Keratinocyte (primary cell): ENCODE measurements at regions not wholly inside any gene's neighbourhood (a gene's known extent, or its start where the extent isn't known, plus 50 kb on each side); places are given as distances from the start of the nearest gene placed in this dataset.

Experiments used
- DNase-seq: peaks from one replicate; pipeline ENCODE4 v3.0.0-alpha.2; 2011; ENCODE audit warnings: low read depth, missing footprints, low spot score
- FAIRE-seq: peaks from 2 replicates; lab custom pipeline; 2011; peaks lifted over from hg19 to GRCh38; lab: Jason Lieb, UNC
- H2AFZ ChIP-seq: 2 replicates; pipeline ENCODE4 v1.6.0; 2012; ENCODE audit warnings: low read length, control low read depth, inconsistent platforms; ENCODE audit not compliant: control insufficient read depth
- H3K27ac ChIP-seq: 2 replicates; pipeline ENCODE4 v1.5.1; 2011; ENCODE audit warnings: low read length; ENCODE audit not compliant: control insufficient read depth, insufficient read depth
- H3K27me3 ChIP-seq: 3 replicates; pipeline ENCODE4 v1.6.0; 2011; ENCODE audit warnings: low read length; ENCODE audit not compliant: control insufficient read depth, insufficient read depth; ENCODE audit errors: extremely low read depth
- H3K36me3 ChIP-seq, 2 experiments: 2 replicates in 1 of 2; 3 replicates in 1 of 2; pipeline ENCODE4 v1.5.1; 2011; ENCODE audit warnings: low read length in 2 of 2, mild to moderate bottlenecking in 1 of 2; ENCODE audit not compliant: control insufficient read depth in 2 of 2, insufficient read depth in 2 of 2; ENCODE audit errors: extremely low read depth in 1 of 2
- H3K4me1 ChIP-seq: 3 replicates; pipeline ENCODE4 v1.5.1; 2011; ENCODE audit warnings: low read length; ENCODE audit not compliant: control insufficient read depth, insufficient read depth; ENCODE audit errors: extremely low read depth
- H3K4me2 ChIP-seq: 3 replicates; pipeline ENCODE4 v1.6.0; 2011; ENCODE audit warnings: low read depth, low read length; ENCODE audit not compliant: control insufficient read depth, insufficient read depth; ENCODE audit errors: extremely low read depth
- H3K4me3 ChIP-seq, 3 experiments: fragments of 200-600 bp in 1 of 3; sonication (generic) in 1 of 3; 2 replicates in 2 of 3; 3 replicates in 1 of 3; pipeline ENCODE4 v1.5.1; 2011 to 2016; ENCODE audit warnings: low read length in 3 of 3, mild to moderate bottlenecking in 3 of 3, control low read depth in 2 of 3, inconsistent platforms in 1 of 3, low read depth in 1 of 3, mixed read lengths in 1 of 3, mixed run types in 1 of 3, moderate library complexity in 1 of 3; ENCODE audit not compliant: control insufficient read depth in 2 of 3, insufficient read depth in 2 of 3; ENCODE audit errors: extremely low read depth in 1 of 3
- H3K79me2 ChIP-seq: 2 replicates; pipeline ENCODE4 v1.6.0; 2012; ENCODE audit warnings: low read length; ENCODE audit not compliant: control insufficient read depth, insufficient read depth
- H3K9ac ChIP-seq: 3 replicates; pipeline ENCODE4 v1.6.0; 2011; ENCODE audit warnings: low read length; ENCODE audit not compliant: control insufficient read depth, insufficient read depth; ENCODE audit errors: extremely low read depth
- H3K9me1 ChIP-seq: 3 replicates; pipeline ENCODE4 v1.6.0; 2011; ENCODE audit warnings: low read length; ENCODE audit not compliant: control insufficient read depth, insufficient read depth; ENCODE audit errors: extremely low read depth
- H3K9me3 ChIP-seq: 2 replicates; pipeline ENCODE4 v1.5.1; 2012; ENCODE audit warnings: low read depth, low read length; ENCODE audit not compliant: control insufficient read depth
- H4K20me1 ChIP-seq: 3 replicates; pipeline ENCODE4 v1.6.0; 2011; ENCODE audit warnings: low read length; ENCODE audit not compliant: control insufficient read depth, insufficient read depth; ENCODE audit errors: extremely low read depth
- EZH2 ChIP-seq: IDR thresholded peaks from one replicate; pipeline ENCODE4 v1.6.1; 2012; ENCODE audit warnings: inconsistent platforms, mild to moderate bottlenecking, low read length, moderate library complexity
- dilution Hi-C: fragments of 300-500 bp; cut with MboI; formaldehyde crosslinking; loops from one replicate; pipeline ENCODE4 v1.7.0; 2020; ENCODE audit warnings: low sequenced_read_pairs; ENCODE audit not compliant: extremely low pct_ligation_motif_present
- TF ChIP-seq, protein P1 (sequence below), 3 experiments: IDR thresholded peaks in 1 of 3; conservative IDR thresholded peaks in 1 of 3; optimal IDR thresholded peaks in 1 of 3; 2 replicates in 2 of 3; 3 replicates in 1 of 3; pipeline versions ENCODE3 to v1.5.1; 2011; ENCODE audit warnings: low read length in 3 of 3, mild to moderate bottlenecking in 3 of 3, moderate library complexity in 2 of 3, control low read depth in 1 of 3, inconsistent platforms in 1 of 3; ENCODE audit not compliant: insufficient read depth in 2 of 3; ENCODE audit errors: extremely low read depth in 1 of 3

GRCh38 chr14:29149798-29150197, 383.2 kb downstream of the FOXG1 start:
- H3K4me3 ChIP-seq: no peak overlapping the region
- FAIRE-seq (no peak), DNase-seq (no peak)
- peaks cover 2% of the 10 kb centered on the region for H3K9me3 ChIP-seq
- H3K4me2 ChIP-seq: no peak overlapping the region
- H3K36me3 ChIP-seq: no peaks in the 10 kb centered on the region
- H4K20me1 ChIP-seq: no peaks in the 10 kb centered on the region
- no peaks in the 10 kb centered on the region for H3K9me1 ChIP-seq
- dilution Hi-C loops: no loop called here
- no peak for TF ChIP-seq EZH2
- TF ChIP-seq, protein P1, sequence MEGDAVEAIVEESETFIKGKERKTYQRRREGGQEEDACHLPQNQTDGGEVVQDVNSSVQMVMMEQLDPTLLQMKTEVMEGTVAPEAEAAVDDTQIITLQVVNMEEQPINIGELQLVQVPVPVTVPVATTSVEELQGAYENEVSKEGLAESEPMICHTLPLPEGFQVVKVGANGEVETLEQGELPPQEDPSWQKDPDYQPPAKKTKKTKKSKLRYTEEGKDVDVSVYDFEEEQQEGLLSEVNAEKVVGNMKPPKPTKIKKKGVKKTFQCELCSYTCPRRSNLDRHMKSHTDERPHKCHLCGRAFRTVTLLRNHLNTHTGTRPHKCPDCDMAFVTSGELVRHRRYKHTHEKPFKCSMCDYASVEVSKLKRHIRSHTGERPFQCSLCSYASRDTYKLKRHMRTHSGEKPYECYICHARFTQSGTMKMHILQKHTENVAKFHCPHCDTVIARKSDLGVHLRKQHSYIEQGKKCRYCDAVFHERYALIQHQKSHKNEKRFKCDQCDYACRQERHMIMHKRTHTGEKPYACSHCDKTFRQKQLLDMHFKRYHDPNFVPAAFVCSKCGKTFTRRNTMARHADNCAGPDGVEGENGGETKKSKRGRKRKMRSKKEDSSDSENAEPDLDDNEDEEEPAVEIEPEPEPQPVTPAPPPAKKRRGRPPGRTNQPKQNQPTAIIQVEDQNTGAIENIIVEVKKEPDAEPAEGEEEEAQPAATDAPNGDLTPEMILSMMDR (optimal IDR thresholded peaks at IDR 0.05 in 1 of 3, IDR thresholded peaks at IDR 0.05 in 1 of 3, conservative IDR thresholded peaks at IDR 0.05 in 1 of 3; ENCODE audit: extremely low read depth in 1 of 3, insufficient read depth in 2 of 3, low read length in 3 of 3): no peak
- H3K4me1 ChIP-seq: no peaks in the 10 kb centered on the region
- H2AFZ ChIP-seq: no peak overlapping the region
- H3K79me2 ChIP-seq: no peaks in the 10 kb centered on the region
- H3K27ac ChIP-seq: no peak overlapping the region
- H3K27me3 ChIP-seq: no peaks in the 10 kb centered on the region
- no peak overlapping the region for H3K9ac ChIP-seq

DNA sequence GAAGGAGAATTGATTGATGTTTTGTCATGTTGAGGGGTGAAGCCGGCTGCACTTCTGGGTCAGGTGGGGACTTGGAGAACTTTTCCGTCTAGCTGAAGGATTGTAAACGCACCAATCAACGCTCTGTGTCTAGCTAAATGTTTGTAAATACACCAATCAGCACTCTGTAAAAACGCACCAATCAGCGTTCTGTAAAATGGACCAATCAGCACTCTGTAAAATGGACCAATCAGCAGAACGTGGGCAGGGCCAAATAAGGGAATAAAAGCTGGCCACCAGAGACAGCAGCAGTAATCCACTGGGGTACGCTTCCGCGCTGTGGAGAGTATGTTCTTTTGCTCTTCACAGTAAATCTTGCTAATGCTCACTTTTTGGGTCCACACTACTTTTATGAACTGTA, 384.1 kb downstream of the FOXG1 start:
- Histone ChIP-seq H4K20me1 (no peaks in the 10 kb centered on the region), H3K4me1 (no peaks in the 10 kb centered on the region), H3K9ac (no peak overlapping the region), H3K36me3 (no peaks in the 10 kb centered on the region), H3K9me3 (peaks cover 2% of the 10 kb centered on the region), H3K27ac (no peak overlapping the region), H3K27me3 (no peaks in the 10 kb centered on the region), H3K4me3 (no peak overlapping the region), H3K79me2 (no peaks in the 10 kb centered on the region), H3K9me1 (no peaks in the 10 kb centered on the region), H3K4me2 (no peak overlapping the region), H2AFZ (no peak overlapping the region)
- TF ChIP-seq EZH2: no peak
- TF ChIP-seq, protein P1 (optimal IDR thresholded peaks at IDR 0.05 in 1 of 3, IDR thresholded peaks at IDR 0.05 in 1 of 3, conservative IDR thresholded peaks at IDR 0.05 in 1 of 3; ENCODE audit: extremely low read depth in 1 of 3, insufficient read depth in 2 of 3, low read length in 3 of 3): no peak
- no peak for DNase-seq
- dilution Hi-C loops: no loop called here
- no peak for FAIRE-seq
